ENCODE measurements at regions not wholly inside any gene's neighbourhood (a gene's known extent, or its start where the extent isn't known, plus 50 kb on each side); places are given as distances from the start of the nearest gene placed in this dataset.
"Not testable (repeated sequence)": the region's sequence is repeated elsewhere in the genome, so short reads cannot be mapped to it uniquely, and the experiment has no call there.

DNA sequence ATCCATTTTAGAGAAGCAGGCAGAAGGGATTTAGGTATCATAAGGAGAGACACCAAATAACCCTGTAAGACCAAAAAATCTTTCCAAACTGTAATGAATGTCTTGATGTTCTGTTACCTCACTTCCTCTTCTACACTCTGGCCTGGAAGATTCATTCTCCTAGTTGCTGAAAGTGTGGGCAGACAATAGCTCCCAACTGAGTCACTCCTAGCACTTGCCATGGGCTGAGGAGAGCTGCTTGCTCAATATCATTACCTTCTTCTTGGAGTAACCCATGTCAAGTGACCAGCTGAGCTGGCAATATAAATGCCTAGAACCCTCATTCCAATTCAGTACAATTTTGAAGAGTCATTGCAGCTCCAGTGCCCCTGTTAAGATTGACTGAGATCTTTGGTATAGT lies 1985.5 kb upstream of the CDH6 start:
- ATAC-seq (ENCODE audit: insufficient number of reproducible peaks, low FRiP score, low read depth) (no peak), DNase-seq (ENCODE audit: low spot score) (no peak)
- no peak overlapping the region for H3K27ac ChIP-seq
- no peaks in the 10 kb centered on the region for H3K9me3 ChIP-seq
- H3K27me3 ChIP-seq (replicated peaks; ENCODE audit: insufficient read depth) = no peaks in the 10 kb centered on the region
- no peaks in the 10 kb centered on the region for H3K36me3 ChIP-seq
- TF ChIP-seq CTCF (IDR thresholded peaks at IDR 0.05) = no peak
- H3K4me1 ChIP-seq (ENCODE audit: control insufficient read depth in 1 of 2, low read depth in 2 of 2) = no peaks in the 10 kb centered on the region
- H3K4me3 ChIP-seq = no peak overlapping the region

DNA sequence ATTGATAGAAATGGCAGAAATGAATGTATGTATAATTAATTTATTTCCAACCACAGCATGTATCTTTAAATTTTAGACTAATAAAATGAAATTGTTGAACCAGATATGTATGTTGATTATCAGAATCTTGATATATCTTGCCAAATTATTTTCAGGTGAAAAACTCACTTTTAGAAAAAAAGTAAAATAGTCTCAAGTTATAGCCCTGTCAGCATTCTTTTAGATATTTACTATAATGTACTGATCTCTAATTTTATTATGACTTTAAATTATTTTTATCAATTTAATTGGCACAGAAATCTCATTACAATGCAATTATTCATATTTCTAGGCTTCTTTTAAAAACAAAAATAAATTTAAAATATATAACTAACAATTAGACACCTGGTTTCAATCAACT lies 1990.4 kb upstream of the CDH6 start:
- Histone ChIP-seq H3K27me3 (replicated peaks; ENCODE audit: insufficient read depth) (no peaks in the 10 kb centered on the region), H3K4me1 (ENCODE audit: control insufficient read depth in 1 of 2, low read depth in 2 of 2) (no peaks in the 10 kb centered on the region), H3K27ac (no peak overlapping the region), H3K36me3 (no peaks in the 10 kb centered on the region), H3K4me3 (no peak overlapping the region), H3K9me3 (no peaks in the 10 kb centered on the region)
- no peak for DNase-seq (ENCODE audit: low spot score)
- no peak for TF ChIP-seq CTCF (IDR thresholded peaks at IDR 0.05)
- ATAC-seq (ENCODE audit: insufficient number of reproducible peaks, low FRiP score, low read depth) = no peak

DNA sequence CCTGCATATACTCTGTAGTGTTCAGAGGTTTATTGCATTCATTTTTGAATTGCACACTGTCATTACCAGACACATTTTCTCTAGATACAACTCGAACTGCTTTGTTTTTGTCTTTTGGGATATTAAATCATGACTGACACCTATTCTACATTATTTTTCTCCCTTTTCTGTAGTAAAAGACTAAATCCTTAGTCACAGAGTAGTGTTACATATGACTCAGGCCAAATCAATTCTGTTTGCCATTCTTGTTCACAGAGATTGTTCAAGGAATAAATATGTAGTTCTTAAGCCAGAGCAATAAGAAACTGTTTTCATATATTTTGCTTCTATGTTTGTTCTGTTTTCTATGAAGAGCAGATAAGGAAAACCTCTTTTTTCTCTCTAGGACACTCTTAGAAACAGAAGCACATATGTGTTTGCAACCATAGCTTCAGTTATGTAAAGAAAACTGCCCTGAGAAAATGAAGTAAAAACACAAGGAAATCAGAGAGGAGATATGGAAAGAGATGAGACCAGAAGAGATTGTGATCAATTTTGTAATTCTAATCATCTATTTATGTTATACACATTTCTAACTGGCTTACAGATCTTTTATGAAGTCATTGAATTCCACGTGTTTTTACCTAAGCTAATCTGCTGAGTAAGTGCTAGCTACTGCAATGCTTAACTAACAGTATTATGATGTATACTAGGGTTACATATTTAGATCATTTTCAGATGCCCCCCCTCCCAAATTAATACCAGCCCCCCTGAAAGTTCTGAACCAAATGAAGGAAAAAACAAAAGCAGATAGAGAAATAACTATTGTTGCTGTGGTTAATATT lies 1995.6 kb upstream of the CDH6 start:
- Histone ChIP-seq H3K27me3 (replicated peaks; ENCODE audit: insufficient read depth) (no peaks in the 10 kb centered on the region), H3K27ac (no peak overlapping the region), H3K9me3 (no peaks in the 10 kb centered on the region), H3K36me3 (no peaks in the 10 kb centered on the region), H3K4me1 (ENCODE audit: control insufficient read depth in 1 of 2, low read depth in 2 of 2) (no peaks in the 10 kb centered on the region), H3K4me3 (no peak overlapping the region)
- ATAC-seq (ENCODE audit: insufficient number of reproducible peaks, low FRiP score, low read depth) (no peak), DNase-seq (ENCODE audit: low spot score) (no peak)
- no peak for TF ChIP-seq CTCF (IDR thresholded peaks at IDR 0.05)

DNA sequence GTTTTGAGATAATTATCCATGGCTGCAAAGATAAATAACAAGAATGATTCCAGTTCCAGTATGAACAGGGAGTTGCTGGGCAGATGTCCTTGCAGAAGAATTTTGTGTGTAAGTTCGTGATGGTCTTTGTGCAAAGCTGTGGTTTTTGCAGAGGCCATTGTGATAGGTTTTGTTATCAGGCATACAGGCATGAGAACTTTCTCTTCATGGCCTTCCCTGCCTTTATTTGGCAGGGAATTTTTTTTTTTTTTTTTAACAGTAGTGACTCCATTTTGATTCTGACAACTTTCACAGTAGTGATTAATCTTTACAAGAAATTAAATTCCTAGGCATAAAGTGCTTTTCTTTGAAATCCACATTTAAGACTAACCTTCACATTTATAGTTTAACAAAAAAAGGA lies 1999.5 kb upstream of the CDH6 start:
- H3K4me1 ChIP-seq (ENCODE audit: control insufficient read depth in 1 of 2, low read depth in 2 of 2) = no peaks in the 10 kb centered on the region
- no peak for TF ChIP-seq CTCF (IDR thresholded peaks at IDR 0.05)
- no peaks in the 10 kb centered on the region for H3K36me3 ChIP-seq
- H3K27me3 ChIP-seq (replicated peaks; ENCODE audit: insufficient read depth) = no peaks in the 10 kb centered on the region
- H3K9me3 ChIP-seq = no peaks in the 10 kb centered on the region
- DNase-seq (ENCODE audit: low spot score) (no peak), ATAC-seq (ENCODE audit: insufficient number of reproducible peaks, low FRiP score, low read depth) (no peak)
- H3K27ac ChIP-seq = no peak overlapping the region
- H3K4me3 ChIP-seq = no peak overlapping the region

DNA sequence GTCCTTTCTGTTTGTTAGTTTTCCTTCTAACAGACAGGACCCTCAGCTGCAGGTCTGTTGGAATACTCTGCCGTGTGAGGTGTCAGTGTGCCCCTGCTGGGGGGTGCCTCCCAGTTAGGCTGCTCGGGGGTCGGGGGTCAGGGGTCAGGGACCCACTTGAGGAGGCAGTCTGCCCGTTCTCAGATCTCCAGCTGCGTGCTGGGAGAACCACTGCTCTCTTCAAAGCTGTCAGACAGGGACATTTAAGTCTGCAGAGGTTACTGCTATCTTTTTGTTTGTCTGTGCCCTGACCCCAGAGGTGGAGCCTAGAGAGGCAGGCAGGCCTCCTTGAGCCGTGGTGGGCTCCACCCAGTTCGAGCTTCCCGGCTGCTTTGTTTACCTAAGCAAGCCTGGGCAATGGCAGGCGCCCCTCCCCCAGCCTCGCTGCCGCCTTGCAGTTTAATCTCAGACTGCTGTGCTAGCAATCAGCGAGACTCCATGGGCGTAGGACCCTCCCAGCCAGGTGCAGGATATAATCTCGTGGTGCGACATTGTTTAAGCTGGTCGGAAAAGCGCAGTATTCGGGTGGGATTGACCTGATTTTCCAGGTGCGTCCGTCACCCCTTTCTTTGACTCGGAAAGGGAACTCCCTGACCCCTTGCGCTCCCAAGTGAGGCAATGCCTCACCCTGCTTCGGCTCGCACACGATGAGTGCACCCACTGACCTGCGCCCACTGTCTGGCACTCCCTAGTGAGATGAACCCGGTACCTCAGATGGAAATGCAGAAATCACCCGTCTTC lies 2002.0 kb upstream of the CDH6 start:
- H3K36me3 ChIP-seq; H3K27me3 ChIP-seq (replicated peaks; ENCODE audit: insufficient read depth); ATAC-seq (ENCODE audit: insufficient number of reproducible peaks, low FRiP score, low read depth); H3K4me1 ChIP-seq (ENCODE audit: control insufficient read depth in 1 of 2, low read depth in 2 of 2); DNase-seq (ENCODE audit: low spot score); H3K4me3 ChIP-seq; H3K9me3 ChIP-seq; H3K27ac ChIP-seq: not testable (repeated sequence)

- H3K9me3 ChIP-seq; H3K4me1 ChIP-seq (ENCODE audit: control insufficient read depth in 1 of 2, low read depth in 2 of 2); ATAC-seq (ENCODE audit: insufficient number of reproducible peaks, low FRiP score, low read depth); H3K36me3 ChIP-seq; H3K4me3 ChIP-seq; DNase-seq (ENCODE audit: low spot score); H3K27me3 ChIP-seq (replicated peaks; ENCODE audit: insufficient read depth); H3K27ac ChIP-seq: not testable (repeated sequence)
Observed at GRCh38 chr5:29190398-29190797, 2003.1 kb upstream of the CDH6 start.

- not testable (repeated sequence) for DNase-seq (ENCODE audit: low spot score); H3K36me3 ChIP-seq; H3K4me1 ChIP-seq (ENCODE audit: control insufficient read depth in 1 of 2, low read depth in 2 of 2); H3K27me3 ChIP-seq (replicated peaks; ENCODE audit: insufficient read depth); ATAC-seq (ENCODE audit: insufficient number of reproducible peaks, low FRiP score, low read depth); H3K27ac ChIP-seq; H3K4me3 ChIP-seq; H3K9me3 ChIP-seq
Observed at GRCh38 chr5:29186380-29186779, 2007.1 kb upstream of the CDH6 start.
